Mucosa of descending colon (tissue), 3 donors: ENCODE measurements at regions not wholly inside any gene's neighbourhood (a gene's known extent, or its start where the extent isn't known, plus 50 kb on each side); places are given as distances from the start of the nearest gene placed in this dataset.

ENCODE experiments used
- ATAC-seq: fragments of 200-7000 bp; cut with Tn5 transposase; one replicate; pipeline ENCODE4 v1.9.1; 2020; ENCODE audit warnings: mild to moderate bottlenecking, moderate library complexity
- DNase-seq, 3 donors: peaks; one replicate each; pipeline ENCODE4 v3.0.0-alpha.2; 2020
- H3K36me3 ChIP-seq: fragments of 200-600 bp; one replicate; pipeline ENCODE4 v1.8.0; 2021; ENCODE audit warnings: low read depth, mild to moderate bottlenecking
- H3K4me1 ChIP-seq: fragments of 200-600 bp; one replicate; pipeline ENCODE4 v1.8.0; 2021; ENCODE audit warnings: low read depth, mild to moderate bottlenecking
- H3K4me3 ChIP-seq: fragments of 200-600 bp; one replicate; pipeline ENCODE4 v1.8.0; 2021; ENCODE audit warnings: mild to moderate bottlenecking
- H3K9me3 ChIP-seq: fragments of 200-600 bp; one replicate; pipeline ENCODE4 v1.8.0; 2021; ENCODE audit warnings: mild to moderate bottlenecking
- CTCF ChIP-seq: fragments of 200-600 bp; IDR thresholded peaks from one replicate; pipeline ENCODE4 v1.8.0; 2022; ENCODE audit warnings: antibody characterized with exemption, mild to moderate bottlenecking
- intact Hi-C, 2 donors: fragments of 100-400 bp; cut with DNase I in 1 of 2; cut with micrococcal nuclease in 1 of 2; formaldehyde crosslinking; loops; one replicate each; pipeline versions ENCODE4 v1.11.0 to v1.11.1; 2022; cut with DNase I, micrococcal nuclease
- donor health status: DM: no; HTN: no; CAD: no; lungs with moderate emphysema.
- donor health status: DM: no; HTN: no; CAD: no.
- donor health status: DM: no; HTN: yes; CAD: no.

- H3K4me3 ChIP-seq = no peak overlapping the region
- ATAC-seq = no peak
- no peak for TF ChIP-seq CTCF
- no peaks in the 10 kb centered on the region for H3K4me1 ChIP-seq
- intact Hi-C loops = no loop called here
- H3K36me3 ChIP-seq = no peaks in the 10 kb centered on the region
- no peak for DNase-seq
- no peaks in the 10 kb centered on the region for H3K9me3 ChIP-seq
Measured at GRCh38 chr5:58239731-58240130, 220.2 kb downstream of the PLK2 start.

- H3K4me3 ChIP-seq = no peak overlapping the region
- intact Hi-C loops = no loop called here
- no peak for TF ChIP-seq CTCF
- no peak for DNase-seq
- no peak for ATAC-seq
- H3K4me1 ChIP-seq = no peaks in the 10 kb centered on the region
- H3K9me3 ChIP-seq = no peaks in the 10 kb centered on the region
- no peaks in the 10 kb centered on the region for H3K36me3 ChIP-seq
Measured at GRCh38 chr5:58239045-58239444, 220.8 kb downstream of the PLK2 start.

- Histone ChIP-seq H3K9me3 (no peaks in the 10 kb centered on the region), H3K4me1 (no peaks in the 10 kb centered on the region), H3K36me3 (no peaks in the 10 kb centered on the region), H3K4me3 (no peak overlapping the region)
- ATAC-seq (no peak), DNase-seq (no peak)
- intact Hi-C loops = no loop called here
- no peak for TF ChIP-seq CTCF
Measured at GRCh38 chr5:58236498-58236897, 223.4 kb downstream of the PLK2 start.

GRCh38 chr5:58235299-58235698 is 224.6 kb downstream of the PLK2 start:
- no peaks in the 10 kb centered on the region for H3K36me3 ChIP-seq
- DNase-seq (no peak), ATAC-seq (peak; percentile 40)
- no peaks in the 10 kb centered on the region for H3K4me1 ChIP-seq
- no peaks in the 10 kb centered on the region for H3K9me3 ChIP-seq
- no peak for TF ChIP-seq CTCF
- no peak overlapping the region for H3K4me3 ChIP-seq
- intact Hi-C loops = no loop called here

- intact Hi-C loops = no loop called here
- Histone ChIP-seq H3K36me3 (no peaks in the 10 kb centered on the region), H3K9me3 (no peaks in the 10 kb centered on the region), H3K4me3 (no peak overlapping the region), H3K4me1 (no peaks in the 10 kb centered on the region)
- ATAC-seq (no peak), DNase-seq (no peak)
- TF ChIP-seq CTCF = no peak
Measured at GRCh38 chr5:58232130-58232529, 227.8 kb downstream of the PLK2 start.

GRCh38 chr5:58231041-58231440 is 228.8 kb downstream of the PLK2 start:
- no peak for TF ChIP-seq CTCF
- intact Hi-C loops = no loop called here
- no peaks in the 10 kb centered on the region for H3K4me1 ChIP-seq
- ATAC-seq = no peak
- H3K4me3 ChIP-seq = no peak overlapping the region
- no peaks in the 10 kb centered on the region for H3K9me3 ChIP-seq
- DNase-seq = no peak
- H3K36me3 ChIP-seq = no peaks in the 10 kb centered on the region
